GM23248 (cell line): ENCODE measurements at regions not wholly inside any gene's neighbourhood (a gene's known extent, or its start where the extent isn't known, plus 50 kb on each side); places are given as distances from the start of the nearest gene placed in this dataset.

ENCODE experiments used
- DNase-seq: peaks from one replicate; pipeline ENCODE4 v3.0.0-alpha.2; 2015
- H2AFZ ChIP-seq: fragments of 200-600 bp; sonication (generic); 2 replicates; pipeline ENCODE4 v1.6.1; 2016; ENCODE audit warnings: antibody characterized with exemption
- H3F3A ChIP-seq: fragments of 200-600 bp; sonication (generic); 2 replicates; pipeline ENCODE4 v1.6.1; 2016; ENCODE audit warnings: mild to moderate bottlenecking, antibody characterized with exemption, mixed run types; ENCODE audit not compliant: insufficient read depth
- H3K27ac ChIP-seq: fragments of 200-600 bp; sonication (generic); 2 replicates; pipeline ENCODE4 v1.5.1; 2016; ENCODE audit warnings: mild to moderate bottlenecking
- H3K27me3 ChIP-seq: fragments of 200-600 bp; sonication (generic); replicated peaks from 2 replicates; pipeline ENCODE4 v1.6.1; 2016; ENCODE audit warnings: mild to moderate bottlenecking; ENCODE audit not compliant: insufficient read depth
- H3K36me3 ChIP-seq: fragments of 200-600 bp; sonication (generic); 2 replicates; pipeline ENCODE4 v1.6.1; 2016; ENCODE audit warnings: low read depth, mild to moderate bottlenecking
- H3K4me1 ChIP-seq: fragments of 200-600 bp; sonication (generic); 2 replicates; pipeline ENCODE4 v1.6.1; 2016; ENCODE audit warnings: mild to moderate bottlenecking; ENCODE audit not compliant: insufficient read depth
- H3K4me2 ChIP-seq: fragments of 200-600 bp; sonication (generic); one replicate; pipeline ENCODE4 v1.6.1; 2016; ENCODE audit warnings: mild to moderate bottlenecking; ENCODE audit not compliant: unreplicated experiment
- H3K4me3 ChIP-seq: fragments of 200-600 bp; sonication (generic); 2 replicates; pipeline ENCODE4 v1.5.1; 2016; ENCODE audit warnings: mild to moderate bottlenecking
- H3K79me2 ChIP-seq: fragments of 200-600 bp; sonication (generic); 2 replicates; pipeline ENCODE4 v1.6.1; 2016; ENCODE audit warnings: mild to moderate bottlenecking; ENCODE audit not compliant: insufficient read depth
- H3K9ac ChIP-seq: fragments of 200-600 bp; sonication (generic); 2 replicates; pipeline ENCODE4 v1.6.1; 2016; ENCODE audit warnings: mild to moderate bottlenecking
- H3K9me2 ChIP-seq: fragments of 200-600 bp; sonication (generic); 2 replicates; pipeline ENCODE4 v1.6.1; 2016; ENCODE audit warnings: mixed run types, mild to moderate bottlenecking, moderate library complexity; ENCODE audit not compliant: insufficient read depth
- H3K9me3 ChIP-seq: fragments of 200-600 bp; sonication (generic); one replicate; pipeline ENCODE4 v1.6.1; 2017; ENCODE audit warnings: low read depth
- H4K20me1 ChIP-seq: fragments of 200-600 bp; sonication (generic); 2 replicates; pipeline ENCODE4 v1.6.0; 2016; ENCODE audit not compliant: insufficient read depth
- EZH2 ChIP-seq: fragments of 200-600 bp; sonication (generic); IDR thresholded peaks from 2 replicates; pipeline ENCODE4 v1.6.1; 2018; ENCODE audit warnings: antibody characterized with exemption, mild to moderate bottlenecking; ENCODE audit not compliant: insufficient read depth, poor library complexity, severe bottlenecking
- EZH2phosphoT487 ChIP-seq: fragments of 200-600 bp; sonication (generic); IDR thresholded peaks from 2 replicates; pipeline ENCODE4 v1.6.1; 2018; ENCODE audit warnings: antibody characterized with exemption, moderate library complexity, mild to moderate bottlenecking, low read depth; ENCODE audit not compliant: insufficient read depth
- WGBS, 2 experiments: methylation state at CpG; one replicate each; pipeline ENCODE4 v1.1.6; 2015 to 2017; ENCODE audit warnings: low lambda C conversion rate in 2 of 2, low coverage in 1 of 2; ENCODE audit errors: missing lambda C conversion rate in 2 of 2; 5-methylcytosine and 5-hydroxymethylcytosine counted together
- in situ Hi-C: fragments of 300-500 bp; cut with MboI; formaldehyde crosslinking; loops from 2 replicates; pipeline ENCODE4 v1.15.0; 2020

GRCh38 chr18:30499721-30500120, 542.8 kb downstream of the DSC3 start:
- Histone ChIP-seq H3F3A (no peaks in the 10 kb centered on the region), H3K27ac (no peak overlapping the region), H2AFZ (no peak overlapping the region), H3K4me3 (no peak overlapping the region), H3K9me3 (no peaks in the 10 kb centered on the region), H3K27me3 (no peaks in the 10 kb centered on the region), H3K9ac (no peak overlapping the region), H4K20me1 (no peaks in the 10 kb centered on the region), H3K79me2 (no peaks in the 10 kb centered on the region), H3K9me2 (no peaks in the 10 kb centered on the region), H3K36me3 (no peaks in the 10 kb centered on the region), H3K4me1 (no peaks in the 10 kb centered on the region), H3K4me2 (no peak overlapping the region)
- TF ChIP-seq EZH2phosphoT487 (no peak), EZH2 (no peak)
- in situ Hi-C loops = no loop called here
- DNase-seq = no peak
- WGBS, 2 experiments = 26 to 29% methylated on average over 2 of the region's 2 CpGs

GRCh38 chr18:30492552-30493129, 549.9 kb downstream of the DSC3 start:
- no peaks in the 10 kb centered on the region for H3K79me2 ChIP-seq
- in situ Hi-C loops = no loop called here
- no peak overlapping the region for H3K27ac ChIP-seq
- no peaks in the 10 kb centered on the region for H3F3A ChIP-seq
- no peak overlapping the region for H2AFZ ChIP-seq
- no peak overlapping the region for H3K4me3 ChIP-seq
- no peak overlapping the region for H3K9ac ChIP-seq
- no peaks in the 10 kb centered on the region for H3K9me2 ChIP-seq
- no peak for DNase-seq
- no peaks in the 10 kb centered on the region for H3K27me3 ChIP-seq
- no peaks in the 10 kb centered on the region for H4K20me1 ChIP-seq
- no peaks in the 10 kb centered on the region for H3K4me1 ChIP-seq
- H3K36me3 ChIP-seq = no peaks in the 10 kb centered on the region
- TF ChIP-seq EZH2 = no peak
- no peak for TF ChIP-seq EZH2phosphoT487
- H3K9me3 ChIP-seq = no peaks in the 10 kb centered on the region
- no peak overlapping the region for H3K4me2 ChIP-seq
- WGBS, 2 experiments = 49 to 52% methylated on average over 4 of the region's 4 CpGs

GRCh38 chr18:30491815-30492551, 550.6 kb downstream of the DSC3 start:
- Histone ChIP-seq H3K27me3 (no peaks in the 10 kb centered on the region), H3K4me1 (no peaks in the 10 kb centered on the region), H3K79me2 (no peaks in the 10 kb centered on the region), H4K20me1 (no peaks in the 10 kb centered on the region), H3K4me3 (no peak overlapping the region), H3K9me3 (no peaks in the 10 kb centered on the region), H3K9ac (no peak overlapping the region), H3F3A (no peaks in the 10 kb centered on the region), H3K36me3 (no peaks in the 10 kb centered on the region), H2AFZ (no peak overlapping the region), H3K4me2 (no peak overlapping the region), H3K9me2 (no peaks in the 10 kb centered on the region), H3K27ac (no peak overlapping the region)
- TF ChIP-seq EZH2phosphoT487 = no peak
- TF ChIP-seq EZH2 = no peak
- 25 to 51% methylated on average over 3 of the region's 3 CpGs for WGBS, 2 experiments
- DNase-seq = no peak
- in situ Hi-C loops = no loop called here

- Histone ChIP-seq H2AFZ (no peak overlapping the region), H3K27me3 (no peaks in the 10 kb centered on the region), H3F3A (no peaks in the 10 kb centered on the region), H3K9ac (no peak overlapping the region), H3K4me2 (no peak overlapping the region), H4K20me1 (no peaks in the 10 kb centered on the region), H3K9me2 (no peaks in the 10 kb centered on the region), H3K27ac (no peak overlapping the region), H3K9me3 (no peaks in the 10 kb centered on the region), H3K4me1 (no peaks in the 10 kb centered on the region), H3K4me3 (no peak overlapping the region), H3K79me2 (no peaks in the 10 kb centered on the region), H3K36me3 (no peaks in the 10 kb centered on the region)
- DNase-seq = no peak
- WGBS, 2 experiments = 22 to 56% methylated on average over 2 of the region's 2 CpGs
- in situ Hi-C loops = no loop called here
- TF ChIP-seq EZH2 = no peak
- TF ChIP-seq EZH2phosphoT487 = no peak
Observed at GRCh38 chr18:30489890-30490643, 552.5 kb downstream of the DSC3 start.
